OCI-LY7 (cell line): ENCODE measurements at regions not wholly inside any gene's neighbourhood (a gene's known extent, or its start where the extent isn't known, plus 50 kb on each side); places are given as distances from the start of the nearest gene placed in this dataset.

ENCODE experiments used
- EZH2phosphoT487 ChIP-seq: fragments of 200-600 bp; sonication (generic); IDR thresholded peaks from 2 replicates; pipeline ENCODE4 v1.6.1; 2018; ENCODE audit warnings: low read depth, borderline replicate concordance, mild to moderate bottlenecking, mixed run types, antibody characterized with exemption, low read length, moderate library complexity, mixed read lengths
- TF ChIP-seq, protein P1 (sequence below): fragments of 200-600 bp; sonication (generic); conservative IDR thresholded peaks from 2 replicates; pipeline ENCODE4 v1.5.1; 2014; ENCODE audit warnings: mild to moderate bottlenecking, antibody characterized with exemption, low read length, moderate library complexity, mixed read lengths

DNA sequence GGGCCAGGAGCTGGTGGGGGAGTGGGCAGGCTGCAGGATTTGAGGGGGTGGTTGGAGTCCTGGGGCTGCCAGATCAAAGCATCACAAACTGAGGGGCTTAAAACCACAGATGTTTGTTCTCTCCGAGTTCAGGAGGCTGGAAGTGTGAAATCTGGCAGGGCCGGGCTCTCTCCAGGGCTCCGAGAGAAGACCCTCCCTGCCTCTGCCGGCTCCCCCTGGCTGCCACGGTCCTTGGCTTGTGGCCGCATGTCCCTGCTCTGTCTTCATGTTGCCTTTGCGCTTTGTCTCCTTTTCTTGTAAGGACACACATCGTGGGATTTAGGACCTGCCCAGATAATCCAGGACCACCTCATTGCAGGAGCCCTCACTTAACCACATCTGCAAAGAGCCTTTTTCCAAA, 139.8 kb upstream of the GSE1 start:
- TF ChIP-seq EZH2phosphoT487: no peak
- TF ChIP-seq, protein P1, sequence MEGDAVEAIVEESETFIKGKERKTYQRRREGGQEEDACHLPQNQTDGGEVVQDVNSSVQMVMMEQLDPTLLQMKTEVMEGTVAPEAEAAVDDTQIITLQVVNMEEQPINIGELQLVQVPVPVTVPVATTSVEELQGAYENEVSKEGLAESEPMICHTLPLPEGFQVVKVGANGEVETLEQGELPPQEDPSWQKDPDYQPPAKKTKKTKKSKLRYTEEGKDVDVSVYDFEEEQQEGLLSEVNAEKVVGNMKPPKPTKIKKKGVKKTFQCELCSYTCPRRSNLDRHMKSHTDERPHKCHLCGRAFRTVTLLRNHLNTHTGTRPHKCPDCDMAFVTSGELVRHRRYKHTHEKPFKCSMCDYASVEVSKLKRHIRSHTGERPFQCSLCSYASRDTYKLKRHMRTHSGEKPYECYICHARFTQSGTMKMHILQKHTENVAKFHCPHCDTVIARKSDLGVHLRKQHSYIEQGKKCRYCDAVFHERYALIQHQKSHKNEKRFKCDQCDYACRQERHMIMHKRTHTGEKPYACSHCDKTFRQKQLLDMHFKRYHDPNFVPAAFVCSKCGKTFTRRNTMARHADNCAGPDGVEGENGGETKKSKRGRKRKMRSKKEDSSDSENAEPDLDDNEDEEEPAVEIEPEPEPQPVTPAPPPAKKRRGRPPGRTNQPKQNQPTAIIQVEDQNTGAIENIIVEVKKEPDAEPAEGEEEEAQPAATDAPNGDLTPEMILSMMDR: no peak
